Nephron (organoid): ENCODE measurements at regions not wholly inside any gene's neighbourhood (a gene's known extent, or its start where the extent isn't known, plus 50 kb on each side); places are given as distances from the start of the nearest gene placed in this dataset.

Source experiments
- H3K27ac Mint-ChIP-seq, 3 experiments: 2 replicates each; pipeline ENCODE4 v1.8.0; 2020; ENCODE audit warnings: mixed read lengths in 3 of 3, mild to moderate bottlenecking in 2 of 3, moderate library complexity in 1 of 3
- H3K27me3 Mint-ChIP-seq: 2 replicates; pipeline ENCODE4 v1.8.0; 2021; ENCODE audit warnings: low read depth, mild to moderate bottlenecking, moderate library complexity, mixed read lengths
- H3K36me3 Mint-ChIP-seq: 2 replicates; pipeline ENCODE4 v1.8.0; 2020; ENCODE audit warnings: low read depth, mixed read lengths
- H3K4me1 Mint-ChIP-seq: 2 replicates; pipeline ENCODE4 v1.8.0; 2020; ENCODE audit warnings: mixed read lengths
- H3K4me3 Mint-ChIP-seq, 3 experiments: 2 replicates each; pipeline ENCODE4 v1.8.0; 2020; ENCODE audit warnings: mild to moderate bottlenecking in 3 of 3, mixed read lengths in 3 of 3, moderate library complexity in 2 of 3
- H3K9me3 Mint-ChIP-seq: 2 replicates; pipeline ENCODE4 v1.8.0; 2020; ENCODE audit warnings: mixed read lengths
- TF ChIP-seq, protein P1 (sequence below), 3 experiments: fragments of 200-600 bp; sonication (generic); IDR thresholded peaks; one replicate each; pipeline ENCODE4 v1.5.0; 2021; ENCODE audit warnings: antibody characterized with exemption in 3 of 3; ENCODE audit not compliant: unreplicated experiment in 3 of 3

- Mint-ChIP-seq H3K4me3 (no peak overlapping the region), H3K27ac (no peak overlapping the region), H3K36me3 (no peaks in the 10 kb centered on the region), H3K9me3 (no peaks in the 10 kb centered on the region), H3K4me1 (no peaks in the 10 kb centered on the region), H3K27me3 (no peaks in the 10 kb centered on the region)
- TF ChIP-seq, protein P1, sequence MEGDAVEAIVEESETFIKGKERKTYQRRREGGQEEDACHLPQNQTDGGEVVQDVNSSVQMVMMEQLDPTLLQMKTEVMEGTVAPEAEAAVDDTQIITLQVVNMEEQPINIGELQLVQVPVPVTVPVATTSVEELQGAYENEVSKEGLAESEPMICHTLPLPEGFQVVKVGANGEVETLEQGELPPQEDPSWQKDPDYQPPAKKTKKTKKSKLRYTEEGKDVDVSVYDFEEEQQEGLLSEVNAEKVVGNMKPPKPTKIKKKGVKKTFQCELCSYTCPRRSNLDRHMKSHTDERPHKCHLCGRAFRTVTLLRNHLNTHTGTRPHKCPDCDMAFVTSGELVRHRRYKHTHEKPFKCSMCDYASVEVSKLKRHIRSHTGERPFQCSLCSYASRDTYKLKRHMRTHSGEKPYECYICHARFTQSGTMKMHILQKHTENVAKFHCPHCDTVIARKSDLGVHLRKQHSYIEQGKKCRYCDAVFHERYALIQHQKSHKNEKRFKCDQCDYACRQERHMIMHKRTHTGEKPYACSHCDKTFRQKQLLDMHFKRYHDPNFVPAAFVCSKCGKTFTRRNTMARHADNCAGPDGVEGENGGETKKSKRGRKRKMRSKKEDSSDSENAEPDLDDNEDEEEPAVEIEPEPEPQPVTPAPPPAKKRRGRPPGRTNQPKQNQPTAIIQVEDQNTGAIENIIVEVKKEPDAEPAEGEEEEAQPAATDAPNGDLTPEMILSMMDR (IDR thresholded peaks at IDR 0.05; ENCODE audit: unreplicated experiment in 3 of 3): no peak
These were observed 505.8 kb downstream of the EPHA3 start for GRCh38 chr3:89613241-89613640.

DNA sequence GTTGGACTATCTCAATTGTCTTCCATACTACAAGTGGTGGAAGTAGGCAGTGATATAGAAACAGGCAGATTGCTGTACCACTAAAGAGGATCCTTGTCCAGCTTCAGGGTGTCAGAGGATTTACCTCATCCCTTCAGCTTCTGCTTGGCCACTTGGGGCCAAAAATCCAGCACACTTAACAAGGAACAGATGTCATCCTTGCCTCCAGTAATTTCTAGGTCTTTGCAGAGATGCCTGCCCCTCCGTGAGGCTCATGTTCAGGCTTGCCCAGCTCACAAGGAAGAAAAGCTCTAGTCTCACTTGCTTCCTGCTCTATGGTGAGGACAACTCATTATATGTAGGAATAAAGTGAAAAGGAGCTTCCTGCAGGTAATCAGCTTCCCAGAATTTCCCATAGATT, 510.3 kb downstream of the EPHA3 start:
- H3K9me3 Mint-ChIP-seq: no peaks in the 10 kb centered on the region
- no peak overlapping the region for H3K27ac Mint-ChIP-seq
- H3K36me3 Mint-ChIP-seq: no peaks in the 10 kb centered on the region
- H3K4me1 Mint-ChIP-seq: no peaks in the 10 kb centered on the region
- H3K27me3 Mint-ChIP-seq: no peaks in the 10 kb centered on the region
- TF ChIP-seq, protein P1 (IDR thresholded peaks at IDR 0.05; ENCODE audit: unreplicated experiment in 3 of 3): no peak
- no peak overlapping the region for H3K4me3 Mint-ChIP-seq

DNA sequence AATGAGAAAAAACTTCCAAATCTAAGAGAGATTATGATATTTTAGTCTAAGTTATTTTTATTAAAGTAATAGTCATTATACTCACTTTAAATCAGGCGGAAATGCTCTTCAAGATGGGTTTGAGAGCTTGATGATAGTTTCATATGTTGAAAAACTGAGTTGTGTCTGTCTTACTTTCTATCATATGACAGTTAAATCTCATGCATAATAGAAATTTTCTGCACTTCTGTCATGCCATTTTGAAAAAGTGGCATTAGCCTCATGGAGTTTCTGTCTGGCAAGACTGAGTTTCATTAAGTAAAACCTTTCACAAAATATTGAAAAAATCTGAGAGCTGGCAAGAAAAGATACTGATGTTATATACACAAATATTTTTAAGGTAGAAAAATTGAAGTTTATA, 511.8 kb downstream of the EPHA3 start:
- Mint-ChIP-seq H3K27ac (no peak overlapping the region), H3K9me3 (no peaks in the 10 kb centered on the region), H3K4me1 (no peaks in the 10 kb centered on the region), H3K27me3 (no peaks in the 10 kb centered on the region), H3K4me3 (no peak overlapping the region), H3K36me3 (no peaks in the 10 kb centered on the region)
- TF ChIP-seq, protein P1 (IDR thresholded peaks at IDR 0.05; ENCODE audit: unreplicated experiment in 3 of 3): no peak

DNA sequence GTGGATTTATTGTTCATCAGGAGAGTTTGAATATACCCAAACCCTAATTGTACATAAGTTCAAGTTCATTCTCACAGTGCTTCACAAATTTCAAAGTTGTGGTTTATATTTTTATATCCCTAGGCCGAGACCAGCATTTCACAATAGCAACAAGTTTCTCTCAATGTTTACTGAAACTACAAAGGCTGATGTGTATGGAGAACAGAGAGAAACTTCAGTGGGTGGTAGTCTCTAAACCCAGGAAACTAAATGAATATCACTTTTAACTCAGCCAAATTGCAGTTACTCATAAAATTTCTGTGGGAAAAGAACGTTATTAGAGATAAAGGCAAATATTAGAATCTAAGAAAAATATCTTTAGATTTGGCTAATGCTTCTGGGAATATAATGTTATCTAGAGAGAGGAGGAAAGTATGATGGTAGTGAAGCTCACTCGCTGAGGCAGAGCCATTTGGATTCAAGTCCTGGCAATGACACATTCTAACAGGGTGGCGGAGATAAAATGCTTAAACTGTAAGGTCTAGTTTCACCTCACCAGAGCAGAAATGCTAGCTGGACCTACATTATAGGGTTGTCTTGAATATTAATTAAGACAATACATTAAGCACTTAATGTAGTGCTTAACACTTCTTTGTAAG, 514.8 kb downstream of the EPHA3 start:
- TF ChIP-seq, protein P1 (IDR thresholded peaks at IDR 0.05; ENCODE audit: unreplicated experiment in 3 of 3): no peak
- Mint-ChIP-seq H3K36me3 (no peaks in the 10 kb centered on the region), H3K27me3 (no peaks in the 10 kb centered on the region), H3K27ac (no peak overlapping the region), H3K4me1 (no peaks in the 10 kb centered on the region), H3K9me3 (peaks cover 3% of the 10 kb centered on the region), H3K4me3 (no peak overlapping the region)

GRCh38 chr3:89624494-89624893, 517.1 kb downstream of the EPHA3 start:
- H3K4me3 Mint-ChIP-seq: no peak overlapping the region
- no peaks in the 10 kb centered on the region for H3K4me1 Mint-ChIP-seq
- no peak overlapping the region for H3K27ac Mint-ChIP-seq
- TF ChIP-seq, protein P1 (IDR thresholded peaks at IDR 0.05; ENCODE audit: unreplicated experiment in 3 of 3): no peak
- H3K36me3 Mint-ChIP-seq: no peaks in the 10 kb centered on the region
- peaks cover 3% of the 10 kb centered on the region for H3K9me3 Mint-ChIP-seq
- H3K27me3 Mint-ChIP-seq: no peaks in the 10 kb centered on the region

DNA sequence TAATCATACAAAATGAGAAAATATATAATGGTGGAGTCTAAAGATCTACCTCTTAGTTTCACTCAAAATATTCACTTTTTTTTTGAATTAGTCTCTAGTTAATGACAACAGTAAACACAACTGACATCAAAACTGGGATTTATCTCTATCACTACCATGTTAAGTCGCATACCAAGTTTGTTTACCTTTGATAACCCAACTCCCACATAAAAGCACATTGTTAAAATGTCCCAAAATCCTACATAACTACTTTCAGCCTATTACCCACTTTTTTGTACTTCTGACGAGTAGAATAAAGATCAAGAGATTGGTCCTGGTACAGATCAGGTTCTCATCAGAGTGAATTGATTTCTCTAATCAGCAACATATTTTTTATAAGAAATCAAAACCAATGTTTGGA, 518.5 kb downstream of the EPHA3 start:
- Mint-ChIP-seq H3K9me3 (peaks cover 6% of the 10 kb centered on the region), H3K4me3 (no peak overlapping the region), H3K27ac (no peak overlapping the region), H3K27me3 (no peaks in the 10 kb centered on the region), H3K4me1 (no peaks in the 10 kb centered on the region), H3K36me3 (no peaks in the 10 kb centered on the region)
- TF ChIP-seq, protein P1 (IDR thresholded peaks at IDR 0.05; ENCODE audit: unreplicated experiment in 3 of 3): no peak
